ENCODE measurements at regions not wholly inside any gene's neighbourhood (a gene's known extent, or its start where the extent isn't known, plus 50 kb on each side); places are given as distances from the start of the nearest gene placed in this dataset.

DNA sequence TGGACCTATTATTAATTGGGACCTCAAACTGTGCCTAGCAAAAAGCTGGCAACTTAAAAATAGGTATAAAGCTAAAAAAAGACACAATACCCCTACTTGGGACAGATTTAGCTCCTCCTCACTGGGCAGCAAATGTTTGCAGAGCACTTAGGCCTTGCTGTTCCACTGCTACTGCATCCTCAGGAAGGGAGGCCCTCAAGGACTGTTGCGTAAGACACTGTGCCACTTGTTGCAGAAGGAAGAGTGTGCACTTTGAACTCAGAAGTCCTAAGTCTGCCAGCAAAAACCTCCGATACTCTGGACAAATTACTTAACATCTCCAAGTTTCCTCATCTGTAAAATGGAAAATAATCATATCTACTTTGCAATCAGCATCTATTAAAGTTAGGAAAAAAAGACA is 322.9 kb downstream of the BARHL2 start:
- Histone ChIP-seq H3K4me2 (ENCODE audit: low read length) (no peak overlapping the region), H3F3A (ENCODE audit: insufficient read depth, low read length) (no peaks in the 10 kb centered on the region), H3K9me3 (ENCODE audit: low read length) (no peaks in the 10 kb centered on the region), H4K20me1 (ENCODE audit: insufficient read depth, low read length) (no peaks in the 10 kb centered on the region), H3K79me2 (ENCODE audit: insufficient read depth, low read length) (no peaks in the 10 kb centered on the region), H3K27me3 (ENCODE audit: insufficient read depth, low read length) (no peaks in the 10 kb centered on the region), H2AFZ (ENCODE audit: low read length) (no peak overlapping the region), H3K4me3 (ENCODE audit: low read depth, low read length, poor library complexity, severe bottlenecking) (no peak overlapping the region), H3K36me3 (ENCODE audit: insufficient read depth, low read length) (no peaks in the 10 kb centered on the region), H3K27ac (ENCODE audit: low read depth, low read length, poor library complexity, severe bottlenecking) (no peak overlapping the region), H3K9me2 (ENCODE audit: low read depth, low read length) (no peaks in the 10 kb centered on the region), H3K4me1 (ENCODE audit: insufficient read depth, low read length, severe bottlenecking) (no peaks in the 10 kb centered on the region), H3K9ac (ENCODE audit: low read length) (no peak overlapping the region)
- TF ChIP-seq, protein P1, sequence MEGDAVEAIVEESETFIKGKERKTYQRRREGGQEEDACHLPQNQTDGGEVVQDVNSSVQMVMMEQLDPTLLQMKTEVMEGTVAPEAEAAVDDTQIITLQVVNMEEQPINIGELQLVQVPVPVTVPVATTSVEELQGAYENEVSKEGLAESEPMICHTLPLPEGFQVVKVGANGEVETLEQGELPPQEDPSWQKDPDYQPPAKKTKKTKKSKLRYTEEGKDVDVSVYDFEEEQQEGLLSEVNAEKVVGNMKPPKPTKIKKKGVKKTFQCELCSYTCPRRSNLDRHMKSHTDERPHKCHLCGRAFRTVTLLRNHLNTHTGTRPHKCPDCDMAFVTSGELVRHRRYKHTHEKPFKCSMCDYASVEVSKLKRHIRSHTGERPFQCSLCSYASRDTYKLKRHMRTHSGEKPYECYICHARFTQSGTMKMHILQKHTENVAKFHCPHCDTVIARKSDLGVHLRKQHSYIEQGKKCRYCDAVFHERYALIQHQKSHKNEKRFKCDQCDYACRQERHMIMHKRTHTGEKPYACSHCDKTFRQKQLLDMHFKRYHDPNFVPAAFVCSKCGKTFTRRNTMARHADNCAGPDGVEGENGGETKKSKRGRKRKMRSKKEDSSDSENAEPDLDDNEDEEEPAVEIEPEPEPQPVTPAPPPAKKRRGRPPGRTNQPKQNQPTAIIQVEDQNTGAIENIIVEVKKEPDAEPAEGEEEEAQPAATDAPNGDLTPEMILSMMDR (IDR thresholded peaks at IDR 0.05; ENCODE audit: low read length), result no peak
- TF ChIP-seq EZH2 (IDR thresholded peaks at IDR 0.05; ENCODE audit: borderline replicate concordance, low read length), result no peak

GRCh38 chr1:90393025-90393424 is 324.1 kb downstream of the BARHL2 start:
- Histone ChIP-seq H3K9me3 (ENCODE audit: low read length) (no peaks in the 10 kb centered on the region), H2AFZ (ENCODE audit: low read length) (no peak overlapping the region)
- TF ChIP-seq EZH2 (IDR thresholded peaks at IDR 0.05; ENCODE audit: borderline replicate concordance, low read length), result no peak
- TF ChIP-seq, protein P1 (IDR thresholded peaks at IDR 0.05; ENCODE audit: low read length), result no peak

GRCh38 chr1:90391126-90391525 is 326.0 kb downstream of the BARHL2 start:
- Histone ChIP-seq H3K4me2 (ENCODE audit: low read length) (no peak overlapping the region), H3F3A (ENCODE audit: insufficient read depth, low read length) (no peaks in the 10 kb centered on the region), H3K9me2 (ENCODE audit: low read depth, low read length) (no peaks in the 10 kb centered on the region), H3K4me3 (ENCODE audit: low read depth, low read length, poor library complexity, severe bottlenecking) (no peak overlapping the region), H3K36me3 (ENCODE audit: insufficient read depth, low read length) (no peaks in the 10 kb centered on the region), H3K4me1 (ENCODE audit: insufficient read depth, low read length, severe bottlenecking) (no peaks in the 10 kb centered on the region), H3K27me3 (ENCODE audit: insufficient read depth, low read length) (no peaks in the 10 kb centered on the region), H4K20me1 (ENCODE audit: insufficient read depth, low read length) (no peaks in the 10 kb centered on the region), H3K27ac (ENCODE audit: low read depth, low read length, poor library complexity, severe bottlenecking) (no peak overlapping the region), H3K9ac (ENCODE audit: low read length) (no peak overlapping the region), H3K9me3 (ENCODE audit: low read length) (no peaks in the 10 kb centered on the region), H3K79me2 (ENCODE audit: insufficient read depth, low read length) (no peaks in the 10 kb centered on the region), H2AFZ (ENCODE audit: low read length) (no peak overlapping the region)
- TF ChIP-seq EZH2 (IDR thresholded peaks at IDR 0.05; ENCODE audit: borderline replicate concordance, low read length), result no peak
- TF ChIP-seq, protein P1 (IDR thresholded peaks at IDR 0.05; ENCODE audit: low read length), result no peak

More at GRCh38 chr1:90393025-90393424, 324.1 kb downstream of the BARHL2 start:
- Histone ChIP-seq H3K9ac (ENCODE audit: low read length) (no peak overlapping the region), H3K36me3 (ENCODE audit: insufficient read depth, low read length) (no peaks in the 10 kb centered on the region), H3K27ac (ENCODE audit: low read depth, low read length, poor library complexity, severe bottlenecking) (no peak overlapping the region), H3K4me3 (ENCODE audit: low read depth, low read length, poor library complexity, severe bottlenecking) (no peak overlapping the region), H3K27me3 (ENCODE audit: insufficient read depth, low read length) (no peaks in the 10 kb centered on the region), H4K20me1 (ENCODE audit: insufficient read depth, low read length) (no peaks in the 10 kb centered on the region), H3K9me2 (ENCODE audit: low read depth, low read length) (no peaks in the 10 kb centered on the region), H3K4me2 (ENCODE audit: low read length) (no peak overlapping the region), H3F3A (ENCODE audit: insufficient read depth, low read length) (no peaks in the 10 kb centered on the region), H3K79me2 (ENCODE audit: insufficient read depth, low read length) (no peaks in the 10 kb centered on the region), H3K4me1 (ENCODE audit: insufficient read depth, low read length, severe bottlenecking) (no peaks in the 10 kb centered on the region)
